A673 (cell line): ENCODE measurements at regions not wholly inside any gene's neighbourhood (a gene's known extent, or its start where the extent isn't known, plus 50 kb on each side); places are given as distances from the start of the nearest gene placed in this dataset.

Experiments used
- BruUV-seq: library from RNA; stranded (reverse); fragments of 400-500 nt; replicated peaks from 2 replicates; lab custom pipeline; 2021; lab: Mats Ljungman, UMichigan
- CTCF ChIA-PET: fragments of 300-600 bp; sonication (Branson Sonifier 250); formaldehyde crosslinking; loops from one replicate; lab custom pipeline; 2022; ENCODE audit warnings: antibody characterized with exemption; lab: Charles Lee
- POLR2A ChIA-PET: fragments of 300-600 bp; sonication (Branson Sonifier 250); formaldehyde crosslinking; loops from one replicate; lab custom pipeline; 2022; ENCODE audit warnings: antibody characterized with exemption; ENCODE audit not compliant: low non-redundant PET; lab: Charles Lee
- DNase-seq: peaks from one replicate; pipeline ENCODE4 v3.0.0-alpha.2; 2015; ENCODE audit warnings: low spot score
- H3K27ac ChIP-seq: fragments of 200-600 bp; sonication (generic); 2 replicates; pipeline ENCODE4 v1.5.1; 2016; ENCODE audit warnings: mixed run types, low read depth, mild to moderate bottlenecking, mixed read lengths, antibody characterized with exemption, low read length; ENCODE audit not compliant: poor library complexity, severe bottlenecking
- H3K27me3 ChIP-seq: fragments of 200-600 bp; sonication (generic); replicated peaks from 2 replicates; pipeline ENCODE4 v1.6.1; 2017; ENCODE audit warnings: mixed run types, low read depth, mild to moderate bottlenecking, mixed read lengths, antibody characterized with exemption, low read length; ENCODE audit not compliant: insufficient read depth, poor library complexity
- H3K36me3 ChIP-seq: fragments of 200-600 bp; sonication (generic); 2 replicates; pipeline ENCODE4 v1.6.1; 2016; ENCODE audit warnings: mixed run types, mild to moderate bottlenecking, mixed read lengths, antibody characterized with exemption, low read length; ENCODE audit not compliant: insufficient read depth, poor library complexity, severe bottlenecking
- H3K4me1 ChIP-seq: fragments of 200-600 bp; sonication (generic); 2 replicates; pipeline ENCODE4 v1.6.1; 2017; ENCODE audit warnings: mixed run types, mild to moderate bottlenecking, mixed read lengths, antibody characterized with exemption, low read length; ENCODE audit not compliant: insufficient read depth, poor library complexity, severe bottlenecking
- H3K4me3 ChIP-seq: fragments of 200-600 bp; sonication (generic); 2 replicates; pipeline ENCODE4 v1.5.1; 2016; ENCODE audit warnings: low read depth, mixed run types, mild to moderate bottlenecking, mixed read lengths, low read length; ENCODE audit not compliant: poor library complexity, severe bottlenecking
- H3K9me3 ChIP-seq: fragments of 200-600 bp; sonication (generic); 2 replicates; pipeline ENCODE4 v1.6.1; 2016; ENCODE audit warnings: mixed run types, low read depth, mild to moderate bottlenecking, mixed read lengths, antibody characterized with exemption, low read length; ENCODE audit not compliant: poor library complexity, severe bottlenecking
- EZH2 ChIP-seq: fragments of 200-600 bp; sonication (generic); IDR thresholded peaks from 2 replicates; pipeline ENCODE4 v1.6.1; 2017; ENCODE audit warnings: borderline replicate concordance, low read depth, mild to moderate bottlenecking, mixed read lengths, antibody characterized with exemption, low read length; ENCODE audit not compliant: poor library complexity, severe bottlenecking
- intact Hi-C: fragments of 100-400 bp; cut with micrococcal nuclease; formaldehyde crosslinking; loops from one replicate; pipeline ENCODE4 v1.10.0; 2022; ENCODE audit not compliant: unreplicated experiment
- TF ChIP-seq, protein P1 (sequence below): fragments of 300-800, 200-600 bp; sonication (generic); conservative IDR thresholded peaks from 2 replicates; pipeline ENCODE4 v1.5.1; 2017; ENCODE audit warnings: low read depth, mild to moderate bottlenecking, antibody characterized with exemption, low read length, moderate library complexity, mixed read lengths

DNA sequence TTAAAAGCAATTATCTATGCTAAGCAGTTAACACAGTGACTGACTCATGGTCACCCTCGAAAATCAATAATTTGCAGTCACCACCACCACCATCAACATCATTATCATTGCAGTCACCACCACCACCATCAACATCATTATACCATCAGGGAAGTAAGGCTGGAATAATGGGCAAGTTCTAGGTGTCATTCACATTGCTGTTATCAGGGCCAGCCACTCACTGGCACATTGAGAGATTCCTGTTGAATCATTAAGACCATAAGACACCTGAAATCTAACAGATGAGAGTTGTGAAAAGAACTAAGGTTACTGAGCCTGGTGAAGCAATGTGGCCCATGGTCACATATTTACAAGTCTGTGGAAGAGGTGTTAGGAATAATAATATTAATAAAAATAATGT, 247.7 kb upstream of the BOD1L1 start:
- POLR2A ChIA-PET, result no interaction called here
- CTCF ChIA-PET, result no interaction called here
- Histone ChIP-seq H3K9me3 (no peaks in the 10 kb centered on the region), H3K4me1 (no peaks in the 10 kb centered on the region), H3K36me3 (no peaks in the 10 kb centered on the region), H3K4me3 (no peak overlapping the region), H3K27me3 (no peaks in the 10 kb centered on the region), H3K27ac (no peak overlapping the region)
- intact Hi-C loops, result no loop called here
- TF ChIP-seq, protein P1, sequence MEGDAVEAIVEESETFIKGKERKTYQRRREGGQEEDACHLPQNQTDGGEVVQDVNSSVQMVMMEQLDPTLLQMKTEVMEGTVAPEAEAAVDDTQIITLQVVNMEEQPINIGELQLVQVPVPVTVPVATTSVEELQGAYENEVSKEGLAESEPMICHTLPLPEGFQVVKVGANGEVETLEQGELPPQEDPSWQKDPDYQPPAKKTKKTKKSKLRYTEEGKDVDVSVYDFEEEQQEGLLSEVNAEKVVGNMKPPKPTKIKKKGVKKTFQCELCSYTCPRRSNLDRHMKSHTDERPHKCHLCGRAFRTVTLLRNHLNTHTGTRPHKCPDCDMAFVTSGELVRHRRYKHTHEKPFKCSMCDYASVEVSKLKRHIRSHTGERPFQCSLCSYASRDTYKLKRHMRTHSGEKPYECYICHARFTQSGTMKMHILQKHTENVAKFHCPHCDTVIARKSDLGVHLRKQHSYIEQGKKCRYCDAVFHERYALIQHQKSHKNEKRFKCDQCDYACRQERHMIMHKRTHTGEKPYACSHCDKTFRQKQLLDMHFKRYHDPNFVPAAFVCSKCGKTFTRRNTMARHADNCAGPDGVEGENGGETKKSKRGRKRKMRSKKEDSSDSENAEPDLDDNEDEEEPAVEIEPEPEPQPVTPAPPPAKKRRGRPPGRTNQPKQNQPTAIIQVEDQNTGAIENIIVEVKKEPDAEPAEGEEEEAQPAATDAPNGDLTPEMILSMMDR, result no peak
- TF ChIP-seq EZH2, result no peak
- BruUV-seq, result no TSS peak
- no peak for DNase-seq

DNA sequence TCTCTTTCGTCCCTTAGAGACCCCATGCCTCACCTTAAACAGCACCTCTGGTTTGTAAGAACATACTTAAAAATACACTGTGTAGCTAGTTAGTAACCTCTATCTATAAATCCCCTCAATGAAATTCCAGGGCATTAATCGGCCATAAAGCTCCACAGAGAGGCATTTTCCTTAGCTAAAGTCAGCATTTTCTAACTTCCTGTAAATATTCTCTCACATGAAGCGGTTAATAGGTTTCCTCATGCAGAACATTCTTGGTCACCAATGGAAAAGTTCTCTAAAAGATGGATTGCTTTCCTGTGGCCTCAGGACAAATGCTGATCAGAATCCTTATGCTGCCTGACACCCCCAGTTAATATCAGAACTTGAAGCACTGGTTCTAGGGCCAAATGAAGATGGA, 248.6 kb upstream of the BOD1L1 start:
- no TSS peak for BruUV-seq
- CTCF ChIA-PET, result no interaction called here
- Histone ChIP-seq H3K27me3 (no peaks in the 10 kb centered on the region), H3K36me3 (no peaks in the 10 kb centered on the region), H3K4me1 (no peaks in the 10 kb centered on the region), H3K9me3 (no peaks in the 10 kb centered on the region), H3K4me3 (no peak overlapping the region), H3K27ac (no peak overlapping the region)
- intact Hi-C loops, result no loop called here
- TF ChIP-seq, protein P1, result no peak
- no peak for TF ChIP-seq EZH2
- no peak for DNase-seq
- POLR2A ChIA-PET, result no interaction called here

DNA sequence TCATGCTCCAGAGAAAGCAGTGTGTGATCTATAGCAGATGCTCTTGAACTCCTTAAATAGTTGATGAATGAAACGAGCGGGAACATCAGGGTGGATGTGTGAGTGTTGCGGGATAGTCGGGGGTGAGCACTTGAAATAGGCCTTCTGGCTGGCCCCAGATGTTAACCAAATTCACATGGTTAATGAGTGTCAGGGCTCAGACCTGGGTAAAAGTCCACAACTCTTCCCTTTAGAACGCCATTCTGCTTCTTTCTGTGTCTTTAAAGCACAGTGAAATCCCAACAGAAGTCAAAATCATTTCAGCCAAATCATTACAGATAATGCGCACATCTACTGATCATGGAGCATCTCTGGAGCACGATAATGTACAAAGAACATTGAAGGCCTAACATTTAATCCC, 249.4 kb upstream of the BOD1L1 start:
- H3K36me3 ChIP-seq, result no peaks in the 10 kb centered on the region
- no peaks in the 10 kb centered on the region for H3K27me3 ChIP-seq
- ChIA-PET CTCF (no interaction called here), POLR2A (no interaction called here)
- TF ChIP-seq, protein P1, result no peak
- TF ChIP-seq EZH2, result no peak
- DNase-seq, result no peak
- BruUV-seq, result no TSS peak
- no peaks in the 10 kb centered on the region for H3K9me3 ChIP-seq
- no peak overlapping the region for H3K4me3 ChIP-seq
- intact Hi-C loops, result no loop called here
- no peak overlapping the region for H3K27ac ChIP-seq
- no peaks in the 10 kb centered on the region for H3K4me1 ChIP-seq
